SK-N-SH (cell line): ENCODE measurements at regions not wholly inside any gene's neighbourhood (a gene's known extent, or its start where the extent isn't known, plus 50 kb on each side); places are given as distances from the start of the nearest gene placed in this dataset.
A peak's percentile ranks its signal among the peaks of the same experiment; 100 is the strongest.

Experiments used
- CTCF ChIA-PET: fragments of 300-600, 350-600 bp; formaldehyde crosslinking; extraction: SDS; loops from one replicate; lab custom pipeline; 2021; lab: Yijun Ruan, JAX
- POLR2A ChIA-PET: fragments of 350-600 bp; sonication (Branson Sonifier 250); formaldehyde crosslinking; extraction: SDS; loops from one replicate; lab custom pipeline; 2020; ENCODE audit warnings: antibody characterized with exemption, inconsistent platforms; lab: Yijun Ruan, JAX
- DNase-seq: peaks from one replicate; pipeline ENCODE4 v3.0.0; 2012
- H2AFZ ChIP-seq: fragments of 200-600 bp; sonication (generic); 2 replicates; pipeline ENCODE4 v1.8.1; 2016; ENCODE audit warnings: antibody characterized with exemption, mild to moderate bottlenecking, low read depth
- H3F3A ChIP-seq: fragments of 200-600 bp; sonication (generic); replicated peaks from 2 replicates; pipeline ENCODE3; 2016; ENCODE audit warnings: antibody characterized with exemption, mild to moderate bottlenecking; ENCODE audit not compliant: insufficient read depth
- H3K27ac ChIP-seq, 2 experiments: fragments of 200-500 bp in 1 of 2; fragments of 200-600 bp in 1 of 2; sonication (Bioruptor generic) in 1 of 2; sonication (generic), shearing (Covaris generic) in 1 of 2; 2 replicates each; pipeline versions ENCODE4 v1.5.1 to v1.6.1; 2014 to 2016; ENCODE audit warnings: low read depth in 2 of 2, inconsistent platforms in 1 of 2, low read length in 1 of 2, mild to moderate bottlenecking in 1 of 2, mixed read lengths in 1 of 2
- H3K27me3 ChIP-seq: fragments of 200-600 bp; sonication (generic), shearing (Covaris generic); 2 replicates; pipeline ENCODE4 v1.6.1; 2016; ENCODE audit warnings: mixed run types; ENCODE audit not compliant: insufficient read depth
- H3K36me3 ChIP-seq, 2 experiments: fragments of 200-500 bp in 1 of 2; fragments of 200-600 bp in 1 of 2; sonication (Bioruptor generic) in 1 of 2; sonication (generic) in 1 of 2; replicated peaks in 1 of 2; 2 replicates each; pipeline versions ENCODE3 to v1.5.1; 2014 to 2016; ENCODE audit warnings: low read length in 1 of 2, mild to moderate bottlenecking in 1 of 2; ENCODE audit not compliant: insufficient read depth in 2 of 2, control insufficient read depth in 1 of 2
- H3K4me1 ChIP-seq, 2 experiments: fragments of 200-500 bp in 1 of 2; fragments of 200-600 bp in 1 of 2; sonication (Bioruptor generic) in 1 of 2; sonication (generic), shearing (Covaris generic) in 1 of 2; 2 replicates each; pipeline versions ENCODE4 v1.5.1 to v1.6.1; 2014 to 2016; ENCODE audit warnings: low read depth in 1 of 2, low read length in 1 of 2, mixed run types in 1 of 2; ENCODE audit not compliant: insufficient read depth in 2 of 2, control insufficient read depth in 1 of 2
- H3K4me2 ChIP-seq: fragments of 200-600 bp; sonication (generic), shearing (Covaris generic); 2 replicates; pipeline ENCODE4 v1.6.1; 2017; ENCODE audit warnings: mixed run types
- H3K4me3 ChIP-seq, 2 experiments: fragments of 200-500 bp in 1 of 2; fragments of 200-600 bp in 1 of 2; sonication (Bioruptor generic) in 1 of 2; sonication (generic), shearing (Covaris generic) in 1 of 2; 2 replicates each; pipeline versions ENCODE4 v1.5.1 to v1.8.1; 2014 to 2016; ENCODE audit warnings: low read depth in 2 of 2, inconsistent platforms in 1 of 2, low read length in 1 of 2, mild to moderate bottlenecking in 1 of 2, mixed read lengths in 1 of 2, moderate library complexity in 1 of 2
- H3K79me2 ChIP-seq: fragments of 200-600 bp; sonication (generic); 2 replicates; pipeline ENCODE4 v1.8.1; 2017; ENCODE audit warnings: mild to moderate bottlenecking; ENCODE audit not compliant: insufficient read depth
- H3K9ac ChIP-seq: fragments of 200-600 bp; sonication (generic); 2 replicates; pipeline ENCODE4 v1.6.1; 2017; ENCODE audit warnings: mixed run types
- H3K9me2 ChIP-seq: fragments of 200-600 bp; sonication (generic); 2 replicates; pipeline ENCODE4 v1.6.1; 2017; ENCODE audit warnings: mixed run types
- H3K9me3 ChIP-seq: fragments of 200-600 bp; sonication (generic); 2 replicates; pipeline ENCODE4 v1.6.1; 2017; ENCODE audit warnings: mixed run types, mild to moderate bottlenecking, moderate library complexity
- H4K20me1 ChIP-seq: fragments of 200-600 bp; sonication (generic); 2 replicates; pipeline ENCODE4 v1.6.1; 2017; ENCODE audit warnings: mild to moderate bottlenecking, mixed run types; ENCODE audit not compliant: insufficient read depth
- ELF1 ChIP-seq: IDR thresholded peaks from 2 replicates; pipeline ENCODE4 v1.4.0; 2012
- EP300 ChIP-seq, 2 experiments: IDR thresholded peaks; 2 replicates each; pipeline versions ENCODE4 v1.4.0 to v1.6.1; 2012; ENCODE audit warnings: borderline replicate concordance in 1 of 2, low read depth in 1 of 2, low read length in 1 of 2
- EZH2phosphoT487 ChIP-seq: fragments of 200-600 bp; sonication (generic); IDR thresholded peaks from 2 replicates; pipeline ENCODE4 v1.6.1; 2017; ENCODE audit warnings: low read depth, mixed run types, mild to moderate bottlenecking, antibody characterized with exemption, moderate library complexity, borderline replicate concordance
- FOXM1 ChIP-seq: IDR thresholded peaks from 2 replicates; pipeline ENCODE4 v1.4.0; 2012; ENCODE audit warnings: low read depth, mild to moderate bottlenecking
- JUND ChIP-seq: IDR thresholded peaks from 2 replicates; pipeline ENCODE4 v1.4.0; 2012
- NFIC ChIP-seq: IDR thresholded peaks from 2 replicates; pipeline ENCODE4 v1.4.0; 2012; ENCODE audit warnings: borderline replicate concordance
- RAD21 ChIP-seq: IDR thresholded peaks from 2 replicates; pipeline ENCODE4 v1.6.1; 2012; ENCODE audit warnings: mild to moderate bottlenecking, low read length
- RFX5 ChIP-seq: IDR thresholded peaks from 2 replicates; pipeline ENCODE4 v1.6.1; 2012; ENCODE audit warnings: mild to moderate bottlenecking, improper control_type of control experiment, low read length
- SIN3A ChIP-seq: IDR thresholded peaks from 2 replicates; pipeline ENCODE4 v1.6.1; 2012; ENCODE audit warnings: low read depth, mild to moderate bottlenecking, low read length, moderate library complexity, borderline replicate concordance
- TAF1 ChIP-seq: IDR thresholded peaks from 2 replicates; pipeline ENCODE4 v1.6.1; 2012; ENCODE audit warnings: low read depth, mild to moderate bottlenecking, low read length, moderate library complexity, borderline replicate concordance
- TCF12 ChIP-seq: IDR thresholded peaks from 2 replicates; pipeline ENCODE4 v1.4.0; 2012
- TEAD4 ChIP-seq: IDR thresholded peaks from 2 replicates; pipeline ENCODE4 v1.4.0; 2012; ENCODE audit warnings: mild to moderate bottlenecking, borderline replicate concordance; ENCODE audit not compliant: insufficient read depth
- YY1 ChIP-seq: IDR thresholded peaks from 2 replicates; pipeline ENCODE4 v1.4.0; 2012; ENCODE audit warnings: low read depth, mild to moderate bottlenecking
- WGBS: methylation state at CpG from one replicate; pipeline ENCODE4 v1.1.6; 2017; ENCODE audit warnings: low lambda C conversion rate; 5-methylcytosine and 5-hydroxymethylcytosine counted together
- TF ChIP-seq, protein P1 (sequence below): fragments of 200-600 bp; sonication (generic); IDR thresholded peaks from 2 replicates; pipeline ENCODE4 v1.6.1; 2017; ENCODE audit warnings: antibody characterized with exemption, mild to moderate bottlenecking, moderate library complexity
- TF ChIP-seq, protein P2 (sequence below): IDR thresholded peaks from 2 replicates; pipeline ENCODE4 v1.4.0; 2012; ENCODE audit warnings: low read depth, borderline replicate concordance
- TF ChIP-seq, protein P3 (sequence below): IDR thresholded peaks from 2 replicates; pipeline ENCODE4 v1.6.1; 2012; ENCODE audit warnings: mild to moderate bottlenecking, low read depth, low read length, moderate library complexity
- TF ChIP-seq, protein P4 (sequence below): fragments of 150-350 bp; IDR thresholded peaks from 2 replicates; pipeline ENCODE4 v1.6.1; 2017; ENCODE audit warnings: antibody characterized with exemption, low read length, low read depth, borderline replicate concordance

DNA sequence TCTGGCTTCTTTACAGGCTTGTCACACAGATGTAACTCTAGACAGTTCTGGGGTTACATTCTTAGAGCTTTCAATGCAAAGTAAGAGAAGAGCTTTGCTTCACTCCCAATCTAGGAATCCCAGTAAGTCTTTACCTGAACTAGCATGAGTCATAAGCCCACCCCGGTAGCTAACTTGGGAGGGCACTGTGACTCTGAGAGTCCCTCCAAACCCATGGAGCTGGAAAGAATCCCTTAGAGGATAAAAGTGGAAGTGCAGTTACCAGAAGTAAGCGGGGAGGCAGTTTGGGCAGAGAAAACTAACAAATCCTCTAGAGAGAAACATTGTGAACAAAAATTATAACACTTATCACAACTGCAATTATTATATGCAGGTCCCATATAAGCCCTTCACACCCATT lies 84.0 kb upstream of the SMLR1 start:
- WGBS, result 48% methylated on average over 2 of the region's 2 CpGs
- Histone ChIP-seq H3K9ac (no peak overlapping the region), H3K27ac (peak overlapping the region in 1 of 2 experiments; percentile 25; a peak in 1 of 4 replicates), H3K9me2 (no peaks in the 10 kb centered on the region), H3K36me3 (no peaks in the 10 kb centered on the region), H3F3A (no peaks in the 10 kb centered on the region), H3K4me2 (no peak overlapping the region), H3K27me3 (no peaks in the 10 kb centered on the region), H3K9me3 (no peaks in the 10 kb centered on the region), H3K4me1 (no peaks in the 10 kb centered on the region; a peak in 2 of 4 replicates)
- ChIA-PET CTCF (interaction anchor here (1.3 kb wide), 1 partner anchor 15 kb away, joined by 3 read pairs; no protein-coding TSS in a partner anchor), POLR2A (no interaction called here)
- TF ChIP-seq JUND, result no peak
- TF ChIP-seq, protein P1, sequence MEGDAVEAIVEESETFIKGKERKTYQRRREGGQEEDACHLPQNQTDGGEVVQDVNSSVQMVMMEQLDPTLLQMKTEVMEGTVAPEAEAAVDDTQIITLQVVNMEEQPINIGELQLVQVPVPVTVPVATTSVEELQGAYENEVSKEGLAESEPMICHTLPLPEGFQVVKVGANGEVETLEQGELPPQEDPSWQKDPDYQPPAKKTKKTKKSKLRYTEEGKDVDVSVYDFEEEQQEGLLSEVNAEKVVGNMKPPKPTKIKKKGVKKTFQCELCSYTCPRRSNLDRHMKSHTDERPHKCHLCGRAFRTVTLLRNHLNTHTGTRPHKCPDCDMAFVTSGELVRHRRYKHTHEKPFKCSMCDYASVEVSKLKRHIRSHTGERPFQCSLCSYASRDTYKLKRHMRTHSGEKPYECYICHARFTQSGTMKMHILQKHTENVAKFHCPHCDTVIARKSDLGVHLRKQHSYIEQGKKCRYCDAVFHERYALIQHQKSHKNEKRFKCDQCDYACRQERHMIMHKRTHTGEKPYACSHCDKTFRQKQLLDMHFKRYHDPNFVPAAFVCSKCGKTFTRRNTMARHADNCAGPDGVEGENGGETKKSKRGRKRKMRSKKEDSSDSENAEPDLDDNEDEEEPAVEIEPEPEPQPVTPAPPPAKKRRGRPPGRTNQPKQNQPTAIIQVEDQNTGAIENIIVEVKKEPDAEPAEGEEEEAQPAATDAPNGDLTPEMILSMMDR, result peak; percentile 36; the same call in 1 of the 2 replicates
- TF ChIP-seq, all 33 proteins: peak for 1
- Histone ChIP-seq H3K4me3 (no peak overlapping the region), H3K79me2 (no peaks in the 10 kb centered on the region), H2AFZ (peak overlapping the region; percentile 36; the same call in 1 of the 2 replicates), H4K20me1 (no peaks in the 10 kb centered on the region)
- no peak for DNase-seq

DNA sequence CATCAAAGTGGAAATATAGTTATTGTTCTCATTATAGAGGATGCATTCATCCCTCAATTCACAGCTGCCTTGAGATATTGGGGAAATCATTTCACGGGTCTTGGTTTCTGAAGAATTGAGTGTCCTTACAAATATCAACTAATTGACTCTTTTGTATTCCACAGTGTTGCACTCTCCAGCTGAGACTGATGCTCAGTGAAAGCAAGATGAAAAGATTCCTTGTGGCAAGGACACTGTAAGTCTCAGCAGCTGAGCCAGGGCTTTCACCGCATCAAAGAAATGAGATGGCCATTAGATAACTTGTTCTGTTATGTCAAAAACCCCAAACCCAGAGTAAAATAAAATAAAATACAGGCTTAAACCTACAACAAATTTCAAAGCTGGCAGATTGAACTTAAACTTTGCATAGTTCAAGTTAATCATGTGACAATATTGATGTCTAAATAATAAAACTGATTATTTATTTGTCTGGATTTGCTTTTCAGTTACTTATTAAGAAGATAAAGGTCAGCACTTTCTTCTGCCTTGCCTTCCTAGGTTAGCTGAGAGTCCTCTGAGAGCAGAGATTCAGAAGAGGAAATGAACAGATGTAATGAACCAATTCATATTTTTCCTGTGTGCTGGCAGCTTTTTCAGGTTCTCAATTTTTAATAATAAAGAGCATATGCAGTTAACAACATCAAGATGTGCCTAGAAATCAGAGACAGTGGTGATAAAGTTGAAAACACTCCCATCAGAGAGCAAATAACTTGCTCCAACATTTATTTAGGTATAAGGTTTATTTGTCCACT lies 82.4 kb upstream of the SMLR1 start:
- Histone ChIP-seq H3K79me2 (no peaks in the 10 kb centered on the region), H3K9me2 (no peaks in the 10 kb centered on the region), H3K9me3 (no peaks in the 10 kb centered on the region), H3K4me3 (no peak overlapping the region), H3F3A (no peaks in the 10 kb centered on the region), H3K4me1 (no peaks in the 10 kb centered on the region; a peak in 2 of 4 replicates), H3K36me3 (no peaks in the 10 kb centered on the region), H2AFZ (peak overlapping the region; percentile 2; the same call in 1 of the 2 replicates), H3K27me3 (no peaks in the 10 kb centered on the region), H3K4me2 (no peak overlapping the region), H3K27ac (peak overlapping the region in 1 of 2 experiments; percentile 69; a peak in 1 of 4 replicates), H4K20me1 (no peaks in the 10 kb centered on the region), H3K9ac (no peak overlapping the region)
- 24% methylated on average over 2 of the region's 2 CpGs for WGBS
- no peak for DNase-seq
- POLR2A ChIA-PET, result no interaction called here
- CTCF ChIA-PET, result no interaction called here
- TF ChIP-seq, protein P2, sequence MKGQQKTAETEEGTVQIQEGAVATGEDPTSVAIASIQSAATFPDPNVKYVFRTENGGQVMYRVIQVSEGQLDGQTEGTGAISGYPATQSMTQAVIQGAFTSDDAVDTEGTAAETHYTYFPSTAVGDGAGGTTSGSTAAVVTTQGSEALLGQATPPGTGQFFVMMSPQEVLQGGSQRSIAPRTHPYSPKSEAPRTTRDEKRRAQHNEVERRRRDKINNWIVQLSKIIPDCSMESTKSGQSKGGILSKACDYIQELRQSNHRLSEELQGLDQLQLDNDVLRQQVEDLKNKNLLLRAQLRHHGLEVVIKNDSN, result no peak
- TF ChIP-seq, protein P3, sequence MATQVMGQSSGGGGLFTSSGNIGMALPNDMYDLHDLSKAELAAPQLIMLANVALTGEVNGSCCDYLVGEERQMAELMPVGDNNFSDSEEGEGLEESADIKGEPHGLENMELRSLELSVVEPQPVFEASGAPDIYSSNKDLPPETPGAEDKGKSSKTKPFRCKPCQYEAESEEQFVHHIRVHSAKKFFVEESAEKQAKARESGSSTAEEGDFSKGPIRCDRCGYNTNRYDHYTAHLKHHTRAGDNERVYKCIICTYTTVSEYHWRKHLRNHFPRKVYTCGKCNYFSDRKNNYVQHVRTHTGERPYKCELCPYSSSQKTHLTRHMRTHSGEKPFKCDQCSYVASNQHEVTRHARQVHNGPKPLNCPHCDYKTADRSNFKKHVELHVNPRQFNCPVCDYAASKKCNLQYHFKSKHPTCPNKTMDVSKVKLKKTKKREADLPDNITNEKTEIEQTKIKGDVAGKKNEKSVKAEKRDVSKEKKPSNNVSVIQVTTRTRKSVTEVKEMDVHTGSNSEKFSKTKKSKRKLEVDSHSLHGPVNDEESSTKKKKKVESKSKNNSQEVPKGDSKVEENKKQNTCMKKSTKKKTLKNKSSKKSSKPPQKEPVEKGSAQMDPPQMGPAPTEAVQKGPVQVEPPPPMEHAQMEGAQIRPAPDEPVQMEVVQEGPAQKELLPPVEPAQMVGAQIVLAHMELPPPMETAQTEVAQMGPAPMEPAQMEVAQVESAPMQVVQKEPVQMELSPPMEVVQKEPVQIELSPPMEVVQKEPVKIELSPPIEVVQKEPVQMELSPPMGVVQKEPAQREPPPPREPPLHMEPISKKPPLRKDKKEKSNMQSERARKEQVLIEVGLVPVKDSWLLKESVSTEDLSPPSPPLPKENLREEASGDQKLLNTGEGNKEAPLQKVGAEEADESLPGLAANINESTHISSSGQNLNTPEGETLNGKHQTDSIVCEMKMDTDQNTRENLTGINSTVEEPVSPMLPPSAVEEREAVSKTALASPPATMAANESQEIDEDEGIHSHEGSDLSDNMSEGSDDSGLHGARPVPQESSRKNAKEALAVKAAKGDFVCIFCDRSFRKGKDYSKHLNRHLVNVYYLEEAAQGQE, result no peak
- TF ChIP-seq TAF1, result no peak
- TF ChIP-seq NFIC, result no peak
- no peak for TF ChIP-seq YY1
- TF ChIP-seq FOXM1, result no peak
- peak; percentile 78 for TF ChIP-seq TCF12
- TF ChIP-seq ELF1, result no peak
- no peak for TF ChIP-seq RAD21
- TF ChIP-seq SIN3A, result no peak
- no peak for TF ChIP-seq EZH2phosphoT487
- 0 out of 2 replicates have a peak, but pooled peaks have one; percentile 20 for TF ChIP-seq JUND
- TF ChIP-seq EP300 (IDR thresholded peaks at IDR 0.05; ENCODE audit: borderline replicate concordance in 1 of 2, low read depth in 1 of 2, low read length in 1 of 2), result peak in 1 of 2 experiments; percentile 27; a peak in 1 of 4 replicates
- no peak for TF ChIP-seq TEAD4
- TF ChIP-seq RFX5, result no peak
- TF ChIP-seq, protein P4, sequence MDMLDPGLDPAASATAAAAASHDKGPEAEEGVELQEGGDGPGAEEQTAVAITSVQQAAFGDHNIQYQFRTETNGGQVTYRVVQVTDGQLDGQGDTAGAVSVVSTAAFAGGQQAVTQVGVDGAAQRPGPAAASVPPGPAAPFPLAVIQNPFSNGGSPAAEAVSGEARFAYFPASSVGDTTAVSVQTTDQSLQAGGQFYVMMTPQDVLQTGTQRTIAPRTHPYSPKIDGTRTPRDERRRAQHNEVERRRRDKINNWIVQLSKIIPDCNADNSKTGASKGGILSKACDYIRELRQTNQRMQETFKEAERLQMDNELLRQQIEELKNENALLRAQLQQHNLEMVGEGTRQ, result no peak
